Nephron progenitor cell (in vitro differentiated cells): ENCODE measurements at regions not wholly inside any gene's neighbourhood (a gene's known extent, or its start where the extent isn't known, plus 50 kb on each side); places are given as distances from the start of the nearest gene placed in this dataset.
A peak's percentile ranks its signal among the peaks of the same experiment; 100 is the strongest.
"Not testable (repeated sequence)": the region's sequence is repeated elsewhere in the genome, so short reads cannot be mapped to it uniquely, and the experiment has no call there.

Experiments used
- DNase-seq: peaks from one replicate; pipeline ENCODE4 v3.0.0; 2021
- H3K27ac Mint-ChIP-seq: 2 replicates; pipeline ENCODE4 v1.8.0; 2021; ENCODE audit warnings: mild to moderate bottlenecking, moderate library complexity, mixed read lengths
- H3K27me3 Mint-ChIP-seq: 2 replicates; pipeline ENCODE4 v1.8.0; 2021; ENCODE audit warnings: mild to moderate bottlenecking, low read depth, mixed read lengths; ENCODE audit not compliant: poor library complexity
- H3K36me3 Mint-ChIP-seq: 2 replicates; pipeline ENCODE4 v1.8.0; 2021; ENCODE audit warnings: low read depth, mixed read lengths
- H3K4me1 Mint-ChIP-seq: 2 replicates; pipeline ENCODE4 v1.8.0; 2021; ENCODE audit warnings: mixed read lengths
- H3K4me3 Mint-ChIP-seq: 2 replicates; pipeline ENCODE4 v1.8.0; 2021; ENCODE audit warnings: mild to moderate bottlenecking, moderate library complexity, mixed read lengths
- H3K9me3 Mint-ChIP-seq: 2 replicates; pipeline ENCODE4 v1.8.0; 2021; ENCODE audit warnings: mild to moderate bottlenecking, moderate library complexity, mixed read lengths
- TF ChIP-seq, protein P1 (sequence below): fragments of 200-600 bp; sonication (generic); IDR thresholded peaks from 2 replicates; pipeline ENCODE4 v1.5.0; 2021; ENCODE audit warnings: antibody characterized with exemption

DNA sequence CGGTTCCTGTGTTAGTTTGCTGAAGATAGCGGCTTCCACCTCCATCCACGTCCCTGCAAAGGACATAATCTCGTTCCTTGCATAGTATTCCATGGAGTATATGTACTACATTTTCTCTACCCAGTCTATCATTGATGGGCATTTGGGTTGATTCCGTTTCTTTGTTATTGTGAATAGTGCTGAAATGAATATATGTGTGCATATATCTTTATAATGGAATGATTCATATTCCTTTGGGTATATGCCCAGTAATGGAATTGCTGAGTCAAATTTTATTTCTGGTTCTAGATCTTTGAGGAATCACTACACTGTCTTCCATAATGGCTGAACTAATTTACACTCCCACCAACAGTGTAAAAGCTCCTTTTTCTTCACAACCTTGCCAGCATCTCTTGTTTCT is 255.4 kb upstream of the CDH2 start:
- peaks cover 11% of the 10 kb centered on the region for H3K9me3 Mint-ChIP-seq

DNA sequence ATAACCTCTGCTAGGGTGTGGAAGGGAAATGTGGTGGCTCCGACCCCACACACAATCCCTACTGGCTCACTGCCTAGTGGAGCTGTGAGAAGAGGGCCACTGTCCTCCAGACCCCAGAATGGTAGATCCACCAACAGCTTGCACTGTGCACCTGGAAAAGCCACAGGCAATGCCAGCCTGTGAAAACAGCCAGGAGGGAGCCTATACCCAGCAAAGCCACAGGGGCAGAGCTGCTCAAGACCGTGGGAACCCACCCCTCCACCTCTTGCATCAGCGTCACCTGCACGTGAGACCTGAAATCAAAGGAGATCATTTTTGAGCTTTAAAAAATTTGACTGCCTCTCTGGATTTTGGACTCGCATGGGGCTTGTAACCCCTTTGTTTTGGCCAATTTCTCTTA is 249.0 kb upstream of the CDH2 start:
- Mint-ChIP-seq H3K9me3 (peaks cover 44% of the 10 kb centered on the region), H3K27ac (no peak overlapping the region), H3K27me3 (peaks cover 3% of the 10 kb centered on the region), H3K4me1 (no peaks in the 10 kb centered on the region), H3K4me3 (no peak overlapping the region), H3K36me3 (peaks cover 25% of the 10 kb centered on the region)
- no peak for DNase-seq
- TF ChIP-seq, protein P1, sequence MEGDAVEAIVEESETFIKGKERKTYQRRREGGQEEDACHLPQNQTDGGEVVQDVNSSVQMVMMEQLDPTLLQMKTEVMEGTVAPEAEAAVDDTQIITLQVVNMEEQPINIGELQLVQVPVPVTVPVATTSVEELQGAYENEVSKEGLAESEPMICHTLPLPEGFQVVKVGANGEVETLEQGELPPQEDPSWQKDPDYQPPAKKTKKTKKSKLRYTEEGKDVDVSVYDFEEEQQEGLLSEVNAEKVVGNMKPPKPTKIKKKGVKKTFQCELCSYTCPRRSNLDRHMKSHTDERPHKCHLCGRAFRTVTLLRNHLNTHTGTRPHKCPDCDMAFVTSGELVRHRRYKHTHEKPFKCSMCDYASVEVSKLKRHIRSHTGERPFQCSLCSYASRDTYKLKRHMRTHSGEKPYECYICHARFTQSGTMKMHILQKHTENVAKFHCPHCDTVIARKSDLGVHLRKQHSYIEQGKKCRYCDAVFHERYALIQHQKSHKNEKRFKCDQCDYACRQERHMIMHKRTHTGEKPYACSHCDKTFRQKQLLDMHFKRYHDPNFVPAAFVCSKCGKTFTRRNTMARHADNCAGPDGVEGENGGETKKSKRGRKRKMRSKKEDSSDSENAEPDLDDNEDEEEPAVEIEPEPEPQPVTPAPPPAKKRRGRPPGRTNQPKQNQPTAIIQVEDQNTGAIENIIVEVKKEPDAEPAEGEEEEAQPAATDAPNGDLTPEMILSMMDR = no peak

More for the DNA sequence above, 255.4 kb upstream of the CDH2 start:
- TF ChIP-seq, protein P1 = no peak
- Mint-ChIP-seq H3K4me1 (no peaks in the 10 kb centered on the region), H3K4me3 (no peak overlapping the region), H3K27ac (peak overlapping the region; percentile 34), H3K27me3 (peaks cover 6% of the 10 kb centered on the region), H3K36me3 (no peaks in the 10 kb centered on the region)
- no peak for DNase-seq

DNA sequence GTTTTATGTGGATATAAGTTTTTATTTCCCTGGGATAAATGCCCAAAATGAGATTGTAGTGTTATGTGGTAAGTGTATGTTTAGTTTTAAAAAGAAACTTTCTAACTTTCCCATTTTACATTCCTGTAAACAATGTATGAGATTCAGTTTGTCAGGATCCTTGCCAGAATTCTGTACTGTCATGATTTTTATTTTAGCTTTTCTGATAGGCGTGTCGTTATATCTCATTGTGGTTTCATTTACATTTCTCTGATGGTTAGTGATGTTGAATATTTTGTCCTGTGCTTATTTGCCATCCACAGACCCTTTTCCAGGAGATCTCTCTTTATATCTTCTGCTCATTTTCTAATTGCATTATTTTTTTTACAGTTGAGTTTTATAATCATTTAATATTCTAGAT is 245.6 kb upstream of the CDH2 start:
- Mint-ChIP-seq H3K27me3 (peaks cover 3% of the 10 kb centered on the region), H3K4me1 (no peaks in the 10 kb centered on the region), H3K9me3 (peaks cover 44% of the 10 kb centered on the region), H3K4me3 (no peak overlapping the region), H3K36me3 (peaks cover 25% of the 10 kb centered on the region), H3K27ac (no peak overlapping the region)
- TF ChIP-seq, protein P1 = no peak
- DNase-seq = no peak

DNA sequence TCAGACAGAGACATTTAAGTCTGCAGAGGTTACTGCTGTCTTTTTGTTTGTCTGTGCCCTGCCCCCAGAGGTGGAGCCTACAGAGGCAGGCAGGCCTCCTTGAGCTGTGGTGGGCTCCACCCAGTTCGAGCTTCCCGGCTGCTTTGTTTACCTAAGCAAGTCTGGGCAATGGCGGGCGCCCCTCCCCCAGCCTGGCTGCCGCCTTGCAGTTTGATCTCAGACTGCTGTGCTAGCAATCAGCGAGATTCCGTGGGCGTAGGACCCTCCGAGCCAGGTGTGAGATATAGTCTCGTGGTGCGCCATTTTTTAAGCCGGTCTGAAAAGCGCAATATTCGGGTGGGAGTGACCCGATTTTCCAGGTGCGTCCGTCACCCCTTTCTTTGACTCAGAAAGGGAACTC is 245.0 kb upstream of the CDH2 start:
- not testable (repeated sequence) for H3K4me1 Mint-ChIP-seq, H3K27me3 Mint-ChIP-seq, H3K27ac Mint-ChIP-seq, DNase-seq, H3K4me3 Mint-ChIP-seq
- peaks cover 25% of the 10 kb centered on the region for H3K36me3 Mint-ChIP-seq
- H3K9me3 Mint-ChIP-seq = peaks cover 41% of the 10 kb centered on the region

DNA sequence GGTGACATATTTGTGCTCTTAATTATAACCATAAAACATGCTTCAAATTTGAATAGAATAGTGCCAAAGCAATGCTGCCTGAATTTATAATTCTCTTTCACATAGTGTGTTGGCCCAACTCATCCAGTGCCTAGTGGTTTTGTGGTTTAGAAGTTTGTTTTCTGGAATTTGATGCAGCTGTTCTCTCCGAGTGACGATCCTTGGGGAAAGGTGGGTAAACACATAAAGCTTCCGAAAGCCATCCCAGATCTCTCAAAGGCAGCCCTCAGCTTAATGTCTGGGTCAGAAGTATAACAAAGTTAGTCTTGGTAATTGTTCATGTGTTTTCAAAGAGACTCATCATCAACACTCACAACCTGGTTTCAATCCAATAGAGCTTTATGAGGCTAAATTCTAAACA is 235.6 kb upstream of the CDH2 start:
- H3K27me3 Mint-ChIP-seq = no peaks in the 10 kb centered on the region
- no peak for DNase-seq
- peak overlapping the region; percentile 21 for H3K27ac Mint-ChIP-seq
- H3K4me1 Mint-ChIP-seq = peaks cover 30% of the 10 kb centered on the region
- no peaks in the 10 kb centered on the region for H3K9me3 Mint-ChIP-seq
- no peak overlapping the region for H3K4me3 Mint-ChIP-seq
- H3K36me3 Mint-ChIP-seq = no peaks in the 10 kb centered on the region
- TF ChIP-seq, protein P1 = no peak

DNA sequence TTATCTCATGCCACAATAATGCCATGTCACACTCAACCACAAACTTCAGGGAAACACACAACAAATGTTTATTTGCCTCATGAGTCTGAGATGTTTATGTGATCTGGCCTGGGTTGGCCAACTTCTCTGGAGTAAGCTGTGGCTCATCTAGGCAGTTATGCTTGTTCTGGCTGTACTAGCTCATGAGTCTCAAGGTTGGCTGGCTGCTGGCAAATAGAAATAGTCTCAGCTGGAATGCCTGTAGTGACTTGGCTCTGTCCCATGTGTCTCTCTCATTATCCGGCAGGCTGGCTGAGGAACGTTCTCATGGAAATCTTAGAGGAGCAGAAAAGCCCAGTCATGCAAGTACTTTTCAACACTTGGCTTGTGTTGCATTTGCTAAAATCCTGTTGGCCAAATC is 234.9 kb upstream of the CDH2 start:
- Mint-ChIP-seq H3K4me3 (no peak overlapping the region), H3K9me3 (no peaks in the 10 kb centered on the region), H3K27ac (no peak overlapping the region), H3K36me3 (no peaks in the 10 kb centered on the region), H3K4me1 (peaks cover 30% of the 10 kb centered on the region), H3K27me3 (no peaks in the 10 kb centered on the region)
- DNase-seq = no peak
- TF ChIP-seq, protein P1 = no peak
